Small intestine (tissue), 7 donors: ENCODE measurements at regions not wholly inside any gene's neighbourhood (a gene's known extent, or its start where the extent isn't known, plus 50 kb on each side); places are given as distances from the start of the nearest gene placed in this dataset.
"Not testable (repeated sequence)": the region's sequence is repeated elsewhere in the genome, so short reads cannot be mapped to it uniquely, and the experiment has no call there.

Experiments used
- DNase-seq, 2 donors: peaks; one replicate each; pipeline versions ENCODE4 v3.0.0 to v3.0.0-alpha.2; 2013
- FAIRE-seq: peaks from 2 replicates; lab custom pipeline; 2012; peaks lifted over from hg19 to GRCh38; lab: Jason Lieb, UNC
- H3K27ac ChIP-seq, 3 donors: one replicate each; pipeline ENCODE4 v1.5.1; 2013; ENCODE audit warnings: low read length in 2 of 3, mild to moderate bottlenecking in 2 of 3, control low read depth in 1 of 3, inconsistent platforms in 1 of 3, low read depth in 1 of 3, moderate library complexity in 1 of 3
- H3K27me3 ChIP-seq, 3 donors: one replicate each; pipeline ENCODE4 v1.6.1; 2013; ENCODE audit warnings: low read length in 3 of 3, inconsistent platforms in 1 of 3; ENCODE audit not compliant: control insufficient read depth in 3 of 3, insufficient read depth in 3 of 3
- H3K36me3 ChIP-seq, 3 donors: one replicate each; pipeline ENCODE4 v1.6.1; 2013; ENCODE audit warnings: low read length in 3 of 3, inconsistent platforms in 1 of 3, low read depth in 1 of 3, mild to moderate bottlenecking in 1 of 3, moderate library complexity in 1 of 3; ENCODE audit not compliant: control insufficient read depth in 3 of 3, insufficient read depth in 2 of 3
- H3K4me1 ChIP-seq, 3 donors: one replicate each; pipeline ENCODE4 v1.6.1; 2013; ENCODE audit warnings: low read length in 2 of 3, inconsistent platforms in 1 of 3, low read depth in 1 of 3, mild to moderate bottlenecking in 1 of 3, moderate library complexity in 1 of 3; ENCODE audit not compliant: control insufficient read depth in 3 of 3, insufficient read depth in 2 of 3
- H3K4me3 ChIP-seq, 3 donors: one replicate each; pipeline ENCODE4 v1.5.1; 2013; ENCODE audit warnings: low read length in 3 of 3, control low read depth in 1 of 3, inconsistent platforms in 1 of 3, low read depth in 1 of 3, mild to moderate bottlenecking in 1 of 3, moderate library complexity in 1 of 3
- H3K9me3 ChIP-seq, 2 donors: one replicate each; pipeline ENCODE4 v1.6.1; 2013; ENCODE audit warnings: low read depth in 1 of 2, low read length in 1 of 2; ENCODE audit not compliant: control insufficient read depth in 2 of 2, insufficient read depth in 1 of 2
- WGBS, 3 donors: extraction: QIAGEN DNeasy Blood & Tissue Kit; methylation state at CpG; one replicate each; pipeline ENCODE4 v1.1.7; 2013; 5-methylcytosine and 5-hydroxymethylcytosine counted together
- donor health status: healthy with polysubstance abuse.
- donor health status: control.
- donor health status: control.
- donor health status: Bipolar disorder and iron deficiency.
- donor health status: healthy.

DNA sequence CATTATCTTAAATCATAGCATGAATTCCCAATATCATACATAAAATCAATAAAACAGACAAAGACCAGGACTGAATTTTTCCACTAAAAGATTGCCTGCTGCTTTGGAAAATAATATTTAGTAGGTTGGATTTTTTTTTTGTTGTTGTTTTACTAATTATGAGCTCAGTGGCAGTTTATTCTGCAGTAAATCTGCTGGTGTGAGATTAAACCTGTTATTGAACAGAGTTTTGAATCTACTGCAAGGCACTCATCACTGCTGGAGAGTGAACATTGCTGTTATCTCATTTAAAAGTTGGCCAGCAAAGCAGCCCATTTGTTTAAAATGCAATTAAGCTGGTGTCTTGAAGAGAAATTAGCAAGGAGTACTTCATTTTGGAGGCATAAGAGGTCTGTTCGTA, 986.1 kb downstream of the ADGRL2 start:
- DNase-seq (no peak), FAIRE-seq (no peak)

DNA sequence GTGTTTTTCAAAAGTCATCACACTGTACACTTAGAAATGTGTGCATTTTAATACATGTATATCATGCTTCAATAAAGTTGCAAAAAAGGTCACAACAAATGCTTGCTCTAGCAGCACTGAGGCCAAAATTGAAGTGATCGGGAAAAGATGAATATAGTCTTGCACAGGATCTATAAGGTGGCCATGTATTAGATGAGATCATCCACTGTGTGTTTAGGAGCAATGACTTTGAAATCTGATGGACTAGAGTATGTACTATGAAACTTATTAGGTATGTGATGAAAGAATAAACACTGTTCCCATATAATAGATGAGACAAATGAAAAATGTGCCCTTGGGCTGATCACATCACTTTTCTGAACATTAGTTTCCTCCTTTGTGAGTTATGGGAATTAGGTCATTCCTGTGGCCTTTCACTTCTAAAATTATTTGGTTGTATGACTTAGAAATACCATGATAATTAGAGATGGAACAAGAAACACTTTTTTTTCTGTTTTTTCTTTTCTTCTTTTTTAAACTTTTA, 984.6 kb downstream of the ADGRL2 start:
- no peak overlapping the region for H3K27ac ChIP-seq
- H3K27me3 ChIP-seq = no peaks in the 10 kb centered on the region
- FAIRE-seq (no peak), DNase-seq (no peak)
- H3K4me3 ChIP-seq = no peak overlapping the region
- H3K4me1 ChIP-seq = no peaks in the 10 kb centered on the region
- peaks cover 0 to 2% of the 10 kb centered on the region in 2 donors for H3K9me3 ChIP-seq
- 9 to 89% (median 81%) methylated on average over 1 of the region's 1 CpG for WGBS, 3 donors
- H3K36me3 ChIP-seq = no peaks in the 10 kb centered on the region

More for the DNA sequence above, 986.1 kb downstream of the ADGRL2 start:
- no peak overlapping the region for H3K4me3 ChIP-seq
- H3K36me3 ChIP-seq = no peaks in the 10 kb centered on the region
- peaks cover 0 to 8% of the 10 kb centered on the region in 2 donors for H3K9me3 ChIP-seq
- H3K27me3 ChIP-seq = no peaks in the 10 kb centered on the region
- no peaks in the 10 kb centered on the region for H3K4me1 ChIP-seq
- H3K27ac ChIP-seq = no peak overlapping the region
- WGBS, 3 donors = 68 to 85% (median 70%) methylated on average over 1 of the region's 1 CpG

- Histone ChIP-seq H3K9me3 (peaks cover 0 to 2% of the 10 kb centered on the region in 2 donors), H3K36me3 (no peaks in the 10 kb centered on the region), H3K4me3 (no peak overlapping the region), H3K27me3 (no peaks in the 10 kb centered on the region), H3K4me1 (no peaks in the 10 kb centered on the region), H3K27ac (no peak overlapping the region)
- DNase-seq (no peak), FAIRE-seq (no peak)
- 68 to 76% (median 70%) methylated on average over 5 of the region's 5 CpGs for WGBS, 3 donors
Observed at GRCh38 chr1:82783044-82783443, 982.3 kb downstream of the ADGRL2 start.

DNA sequence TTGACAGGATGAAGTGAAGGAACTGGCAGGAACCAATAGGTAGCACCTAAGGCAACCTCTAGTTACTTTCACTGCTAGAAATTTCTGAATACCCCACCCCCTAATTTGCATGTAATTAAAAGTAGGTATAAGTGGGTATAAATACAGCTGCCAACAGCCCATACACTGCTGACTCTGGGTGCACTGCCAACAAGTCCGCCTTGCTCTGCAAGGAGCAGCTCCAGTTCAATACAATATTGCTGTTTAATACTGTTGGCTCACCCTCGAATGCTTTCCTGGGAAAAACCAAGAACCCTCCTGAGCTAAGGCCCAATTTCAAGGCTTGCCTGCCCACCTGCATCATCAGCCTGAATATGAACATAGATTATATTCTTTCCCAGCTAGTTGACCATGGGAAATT, 981.9 kb downstream of the ADGRL2 start:
- H3K27ac ChIP-seq = no peak overlapping the region
- no peaks in the 10 kb centered on the region for H3K4me1 ChIP-seq
- FAIRE-seq = no peak
- 82 to 84% (median 82%) methylated on average over 2 of the region's 2 CpGs for WGBS, 3 donors
- H3K4me3 ChIP-seq = no peak overlapping the region
- peaks cover 0 to 6% of the 10 kb centered on the region in 2 donors for H3K9me3 ChIP-seq
- no peaks in the 10 kb centered on the region for H3K27me3 ChIP-seq
- H3K36me3 ChIP-seq = no peaks in the 10 kb centered on the region
- DNase-seq = no peak

DNA sequence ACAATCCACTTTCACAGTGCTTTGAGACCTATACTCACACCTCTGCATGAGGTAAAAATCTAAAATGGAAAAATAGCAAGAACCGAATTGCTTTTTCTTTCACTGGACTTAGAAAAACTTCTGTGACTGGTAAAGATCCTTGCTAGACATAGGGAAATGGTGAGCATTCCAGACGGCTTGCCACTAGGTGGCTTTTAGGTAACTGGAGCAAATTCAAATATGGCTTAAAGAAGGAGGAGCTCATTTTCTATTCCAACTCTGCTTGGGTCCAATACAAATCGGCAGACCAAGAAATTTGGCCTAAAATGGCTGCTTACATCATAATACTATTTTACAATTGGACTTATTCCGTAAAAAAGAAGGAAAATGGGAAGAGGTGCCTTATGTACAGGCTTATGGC, 977.9 kb downstream of the ADGRL2 start:
- WGBS, 3 donors = 70 to 82% (median 71%) methylated on average over 4 of the region's 4 CpGs
- no peaks in the 10 kb centered on the region for H3K4me1 ChIP-seq
- no peak for FAIRE-seq

DNA sequence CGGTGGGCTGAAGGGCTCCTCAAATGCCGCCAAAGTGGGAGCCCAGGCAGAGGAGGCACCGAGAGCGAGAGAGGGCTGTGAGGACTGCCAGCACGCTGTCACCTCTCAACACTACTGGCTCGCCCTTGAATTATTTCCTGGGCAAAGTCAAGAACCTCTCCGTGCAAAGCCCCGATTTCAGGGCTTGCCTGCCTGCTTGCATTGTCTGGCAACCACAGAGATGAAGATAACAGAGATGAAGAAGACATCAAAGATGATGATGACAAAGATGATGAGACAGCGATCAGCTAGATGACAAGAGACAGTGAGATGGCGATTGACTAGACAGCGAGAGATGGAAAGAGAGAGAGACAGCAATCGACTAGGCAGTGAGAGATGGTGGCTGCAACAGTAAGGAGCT, 976.5 kb downstream of the ADGRL2 start:
- FAIRE-seq = no peak
- peaks cover 0 to 17% of the 10 kb centered on the region in 2 donors for H3K9me3 ChIP-seq
- no peak for DNase-seq

More for the DNA sequence above, 977.9 kb downstream of the ADGRL2 start:
- H3K27me3 ChIP-seq = no peaks in the 10 kb centered on the region
- no peaks in the 10 kb centered on the region for H3K36me3 ChIP-seq
- no peak for DNase-seq
- H3K27ac ChIP-seq = no peak overlapping the region
- H3K9me3 ChIP-seq = peaks cover 0 to 17% of the 10 kb centered on the region in 2 donors
- no peak overlapping the region for H3K4me3 ChIP-seq

DNA sequence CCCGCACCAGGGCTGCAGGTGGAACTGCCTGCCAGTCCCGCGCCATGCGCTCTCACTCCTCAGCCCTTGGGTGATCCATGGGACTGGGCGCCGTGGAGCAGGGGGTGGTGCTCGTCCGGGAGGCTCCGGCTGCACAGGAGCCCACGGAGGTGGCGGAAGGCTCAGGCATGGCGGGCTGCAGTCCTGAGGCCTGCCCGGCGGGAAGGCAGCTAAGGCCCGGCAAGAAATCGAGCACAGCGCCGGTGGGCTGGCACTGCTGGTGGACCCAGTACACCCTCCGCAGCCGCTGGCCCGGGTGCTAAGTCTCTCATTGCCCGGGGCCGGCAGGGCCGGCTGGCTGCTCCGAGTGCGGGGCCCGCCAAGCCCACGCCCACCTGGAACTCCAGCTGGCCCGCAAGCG, 976.0 kb downstream of the ADGRL2 start:
- peaks cover 0 to 17% of the 10 kb centered on the region in 2 donors for H3K9me3 ChIP-seq
- not testable (repeated sequence) for H3K27ac ChIP-seq, H3K36me3 ChIP-seq, FAIRE-seq, H3K4me1 ChIP-seq, H3K27me3 ChIP-seq, DNase-seq, H3K4me3 ChIP-seq
- 96 to 98% (median 97%) methylated on average over 24 to 30 of the region's 30 CpGs for WGBS, 3 donors

More for the DNA sequence above, 976.5 kb downstream of the ADGRL2 start:
- H3K27ac ChIP-seq = no peak overlapping the region
- H3K4me3 ChIP-seq = no peak overlapping the region
- H3K36me3 ChIP-seq = no peaks in the 10 kb centered on the region
- H3K4me1 ChIP-seq = no peaks in the 10 kb centered on the region
- WGBS, 3 donors = 89 to 90% (median 89%) methylated on average over 12 of the region's 12 CpGs
- H3K27me3 ChIP-seq = no peaks in the 10 kb centered on the region

DNA sequence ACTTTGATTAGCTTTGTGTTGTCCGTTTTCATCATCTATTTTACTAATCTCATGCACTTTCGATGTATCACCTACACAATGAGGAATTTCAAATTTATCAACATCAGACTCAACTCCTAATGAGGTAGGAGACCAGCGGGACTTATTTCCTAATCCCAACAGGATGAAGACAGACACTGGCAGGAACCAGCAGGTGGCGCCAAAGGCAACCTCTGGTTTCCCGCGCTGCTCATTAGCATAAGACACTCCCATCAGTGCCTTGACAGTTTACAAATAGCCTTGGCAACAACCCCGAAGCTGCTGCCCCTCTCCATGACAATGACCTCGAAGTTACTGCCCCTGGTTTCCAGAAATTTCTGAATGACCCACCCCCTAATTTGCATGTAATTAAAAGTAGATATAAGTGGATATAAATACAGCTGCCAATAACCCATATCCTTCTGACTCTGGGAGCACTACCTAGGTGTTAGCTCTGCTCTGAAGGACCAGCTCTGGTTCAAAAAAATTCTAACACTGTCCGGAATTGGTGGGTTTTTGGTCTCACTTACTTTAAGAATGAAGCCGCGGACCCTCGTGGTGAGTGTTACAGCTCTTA, 974.8 kb downstream of the ADGRL2 start:
- DNase-seq (peak in 1 of 2 donors; percentile 1), FAIRE-seq (no peak)
- 77 to 85% (median 81%) methylated on average over 12 of the region's 12 CpGs for WGBS, 3 donors

More for the DNA sequence above, 974.8 kb downstream of the ADGRL2 start:
- no peaks in the 10 kb centered on the region for H3K36me3 ChIP-seq
- no peak overlapping the region for H3K4me3 ChIP-seq
- H3K4me1 ChIP-seq = no peaks in the 10 kb centered on the region
- no peaks in the 10 kb centered on the region for H3K27me3 ChIP-seq
- H3K27ac ChIP-seq = no peak overlapping the region
- peaks cover 0 to 17% of the 10 kb centered on the region in 2 donors for H3K9me3 ChIP-seq
